ENCODE measurements at regions not wholly inside any gene's neighbourhood (a gene's known extent, or its start where the extent isn't known, plus 50 kb on each side); places are given as distances from the start of the nearest gene placed in this dataset.

DNA sequence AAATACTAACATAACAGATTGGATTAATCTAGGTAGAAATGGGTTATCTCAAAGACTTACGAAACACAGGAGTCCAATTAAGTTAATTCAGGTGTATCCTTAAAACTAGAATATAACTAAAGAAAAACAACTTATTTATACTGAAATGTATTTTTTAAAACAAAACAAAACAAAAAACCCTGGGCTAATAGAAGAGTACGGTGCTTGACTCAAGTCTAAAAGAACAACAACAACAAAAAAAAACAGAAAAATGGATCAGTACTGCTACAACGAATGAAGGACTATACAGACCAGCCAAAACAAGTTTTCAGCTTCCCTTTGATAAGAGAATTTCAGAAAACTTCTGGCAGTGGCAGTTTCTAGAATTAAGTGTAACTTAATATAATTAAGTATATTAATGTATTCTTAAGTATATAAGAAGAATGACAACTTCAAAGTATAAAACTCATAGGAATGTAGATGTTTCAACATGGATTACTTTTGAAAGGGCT, 120.1 kb upstream of the EGLN3 start:
- TF ChIP-seq GATA2 (IDR thresholded peaks at IDR 0.05; ENCODE audit: low read depth, low read length), result no peak
- no peak for TF ChIP-seq GATA3 (IDR thresholded peaks at IDR 0.05; ENCODE audit: low read depth, low read length)

Measured in SH-SY5Y (cell line).